GM12873 (cell line): ENCODE measurements at regions not wholly inside any gene's neighbourhood (a gene's known extent, or its start where the extent isn't known, plus 50 kb on each side); places are given as distances from the start of the nearest gene placed in this dataset.

Experiments used
- TF ChIP-seq, protein P1 (sequence below): IDR thresholded peaks from 2 replicates; pipeline ENCODE4 v1.5.1; 2012; ENCODE audit warnings: low read depth, mild to moderate bottlenecking, moderate library complexity, low read length, control low read depth; ENCODE audit not compliant: insufficient read depth; ENCODE audit errors: missing control alignments

DNA sequence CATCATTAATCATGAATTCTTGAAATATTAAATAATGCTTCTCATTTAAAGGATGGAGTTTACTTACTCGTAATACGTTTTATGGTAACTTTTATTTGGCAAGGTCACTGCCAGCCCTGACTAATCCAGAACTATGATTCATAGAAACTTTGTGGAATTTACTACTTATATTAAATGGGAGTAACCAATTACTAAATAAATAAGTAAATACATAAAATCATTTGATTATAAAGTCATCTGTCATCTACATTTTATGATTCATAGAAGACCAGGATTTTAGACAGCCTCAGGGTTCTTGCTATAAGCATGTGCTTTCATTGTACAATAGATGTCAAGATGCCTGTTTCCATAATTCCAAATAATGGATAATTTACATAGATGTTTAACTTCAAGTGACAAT is 611.1 kb downstream of the TBC1D4 start:
- TF ChIP-seq, protein P1, sequence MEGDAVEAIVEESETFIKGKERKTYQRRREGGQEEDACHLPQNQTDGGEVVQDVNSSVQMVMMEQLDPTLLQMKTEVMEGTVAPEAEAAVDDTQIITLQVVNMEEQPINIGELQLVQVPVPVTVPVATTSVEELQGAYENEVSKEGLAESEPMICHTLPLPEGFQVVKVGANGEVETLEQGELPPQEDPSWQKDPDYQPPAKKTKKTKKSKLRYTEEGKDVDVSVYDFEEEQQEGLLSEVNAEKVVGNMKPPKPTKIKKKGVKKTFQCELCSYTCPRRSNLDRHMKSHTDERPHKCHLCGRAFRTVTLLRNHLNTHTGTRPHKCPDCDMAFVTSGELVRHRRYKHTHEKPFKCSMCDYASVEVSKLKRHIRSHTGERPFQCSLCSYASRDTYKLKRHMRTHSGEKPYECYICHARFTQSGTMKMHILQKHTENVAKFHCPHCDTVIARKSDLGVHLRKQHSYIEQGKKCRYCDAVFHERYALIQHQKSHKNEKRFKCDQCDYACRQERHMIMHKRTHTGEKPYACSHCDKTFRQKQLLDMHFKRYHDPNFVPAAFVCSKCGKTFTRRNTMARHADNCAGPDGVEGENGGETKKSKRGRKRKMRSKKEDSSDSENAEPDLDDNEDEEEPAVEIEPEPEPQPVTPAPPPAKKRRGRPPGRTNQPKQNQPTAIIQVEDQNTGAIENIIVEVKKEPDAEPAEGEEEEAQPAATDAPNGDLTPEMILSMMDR: no peak

- TF ChIP-seq, protein P1: no peak
These were observed 612.1 kb downstream of the TBC1D4 start for GRCh38 chr13:74869846-74870245.

GRCh38 chr13:74868049-74868448 is 613.9 kb downstream of the TBC1D4 start:
- TF ChIP-seq, protein P1: no peak

- TF ChIP-seq, protein P1: no peak
These were observed 614.5 kb downstream of the TBC1D4 start for GRCh38 chr13:74867460-74867859.

DNA sequence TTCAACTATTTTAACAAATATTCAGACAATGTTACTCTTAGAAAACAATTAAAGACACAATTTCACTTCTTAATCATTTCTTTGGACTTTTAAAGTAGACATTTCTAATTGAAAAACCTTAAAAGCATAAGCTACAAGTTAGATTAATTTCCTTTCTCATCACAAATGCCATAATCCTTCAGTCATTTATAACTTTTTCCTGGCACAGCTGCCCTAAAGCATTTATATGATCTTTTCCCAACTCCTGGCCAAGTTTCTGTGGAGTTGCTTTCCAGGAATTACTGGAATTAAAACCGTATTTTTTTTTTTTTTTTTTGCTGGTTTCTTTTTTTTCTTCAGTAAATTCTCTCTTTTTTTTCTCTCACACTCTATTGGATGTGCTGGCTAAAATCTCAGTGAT is 615.9 kb downstream of the TBC1D4 start:
- TF ChIP-seq, protein P1: no peak

- TF ChIP-seq, protein P1: no peak
These were observed 616.3 kb downstream of the TBC1D4 start for GRCh38 chr13:74865656-74866055.

DNA sequence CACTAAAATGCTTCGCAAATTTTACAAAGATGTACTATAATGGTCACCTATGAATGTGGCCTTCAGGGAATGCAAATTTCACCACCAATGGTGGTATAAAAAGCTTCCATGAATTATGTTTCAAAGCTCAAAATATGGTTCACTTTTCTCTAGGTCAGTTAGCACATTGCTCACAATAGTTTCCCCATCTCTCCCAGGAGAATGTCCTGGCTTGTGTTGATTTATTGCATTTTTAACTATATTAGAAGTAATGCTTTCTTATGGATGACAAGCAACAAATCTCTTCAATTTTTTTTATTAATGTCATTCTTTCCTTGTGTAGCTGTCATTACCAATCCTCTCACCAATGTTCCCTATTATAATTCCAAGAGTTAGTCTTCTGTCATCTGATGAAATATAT is 621.2 kb downstream of the TBC1D4 start:
- TF ChIP-seq, protein P1: no peak
